ENCODE measurements at regions not wholly inside any gene's neighbourhood (a gene's known extent, or its start where the extent isn't known, plus 50 kb on each side); places are given as distances from the start of the nearest gene placed in this dataset.

DNA sequence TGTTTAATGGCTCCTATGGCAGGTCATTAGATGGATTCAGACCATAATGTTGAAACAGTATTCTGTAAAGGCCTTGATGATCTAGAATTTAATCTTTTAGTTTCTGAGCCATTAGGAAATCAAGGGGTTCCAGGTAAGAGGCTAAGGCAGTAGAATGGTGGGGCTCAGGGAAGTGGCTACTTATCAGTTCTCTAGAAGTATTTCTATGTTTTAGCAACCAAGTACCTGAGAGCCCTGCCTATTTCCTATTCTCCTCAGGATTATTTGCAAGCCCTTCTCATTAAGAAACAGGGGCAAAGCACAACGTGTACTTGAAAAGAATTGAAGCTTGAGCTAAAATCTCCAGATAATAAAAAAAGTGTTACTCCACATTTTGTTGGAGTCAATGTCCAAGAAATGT is 646.5 kb downstream of the RNF144B start:
- Histone ChIP-seq H3K4me1 (ENCODE audit: control insufficient read depth in 1 of 2, insufficient read depth in 2 of 2, low read depth in 1 of 2, low read length in 1 of 2) (no peaks in the 10 kb centered on the region), H3K27me3 (ENCODE audit: insufficient read depth) (no peaks in the 10 kb centered on the region), H2AFZ (ENCODE audit: low read depth) (no peak overlapping the region), H3K27ac (ENCODE audit: low read depth in 2 of 2, low read length in 1 of 2) (no peak overlapping the region), H3K9me3 (no peaks in the 10 kb centered on the region), H3K9me2 (no peaks in the 10 kb centered on the region), H3K36me3 (replicated peaks in 1 of 2; ENCODE audit: control insufficient read depth in 1 of 2, insufficient read depth in 2 of 2, low read length in 1 of 2) (no peaks in the 10 kb centered on the region), H3K79me2 (ENCODE audit: insufficient read depth) (no peaks in the 10 kb centered on the region), H3K9ac (no peak overlapping the region), H3K4me2 (no peak overlapping the region), H3K4me3 (ENCODE audit: low read depth in 2 of 2, low read length in 1 of 2) (no peak overlapping the region), H3F3A (replicated peaks; ENCODE audit: insufficient read depth) (no peaks in the 10 kb centered on the region), H4K20me1 (ENCODE audit: insufficient read depth) (no peaks in the 10 kb centered on the region)
- DNase-seq = no peak
- WGBS (ENCODE audit: low lambda C conversion rate) = 0% methylated on average over 1 of the region's 1 CpG
- TF ChIP-seq, protein P1, sequence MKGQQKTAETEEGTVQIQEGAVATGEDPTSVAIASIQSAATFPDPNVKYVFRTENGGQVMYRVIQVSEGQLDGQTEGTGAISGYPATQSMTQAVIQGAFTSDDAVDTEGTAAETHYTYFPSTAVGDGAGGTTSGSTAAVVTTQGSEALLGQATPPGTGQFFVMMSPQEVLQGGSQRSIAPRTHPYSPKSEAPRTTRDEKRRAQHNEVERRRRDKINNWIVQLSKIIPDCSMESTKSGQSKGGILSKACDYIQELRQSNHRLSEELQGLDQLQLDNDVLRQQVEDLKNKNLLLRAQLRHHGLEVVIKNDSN (IDR thresholded peaks at IDR 0.05; ENCODE audit: borderline replicate concordance, low read depth) = no peak
- TF ChIP-seq, protein P2, sequence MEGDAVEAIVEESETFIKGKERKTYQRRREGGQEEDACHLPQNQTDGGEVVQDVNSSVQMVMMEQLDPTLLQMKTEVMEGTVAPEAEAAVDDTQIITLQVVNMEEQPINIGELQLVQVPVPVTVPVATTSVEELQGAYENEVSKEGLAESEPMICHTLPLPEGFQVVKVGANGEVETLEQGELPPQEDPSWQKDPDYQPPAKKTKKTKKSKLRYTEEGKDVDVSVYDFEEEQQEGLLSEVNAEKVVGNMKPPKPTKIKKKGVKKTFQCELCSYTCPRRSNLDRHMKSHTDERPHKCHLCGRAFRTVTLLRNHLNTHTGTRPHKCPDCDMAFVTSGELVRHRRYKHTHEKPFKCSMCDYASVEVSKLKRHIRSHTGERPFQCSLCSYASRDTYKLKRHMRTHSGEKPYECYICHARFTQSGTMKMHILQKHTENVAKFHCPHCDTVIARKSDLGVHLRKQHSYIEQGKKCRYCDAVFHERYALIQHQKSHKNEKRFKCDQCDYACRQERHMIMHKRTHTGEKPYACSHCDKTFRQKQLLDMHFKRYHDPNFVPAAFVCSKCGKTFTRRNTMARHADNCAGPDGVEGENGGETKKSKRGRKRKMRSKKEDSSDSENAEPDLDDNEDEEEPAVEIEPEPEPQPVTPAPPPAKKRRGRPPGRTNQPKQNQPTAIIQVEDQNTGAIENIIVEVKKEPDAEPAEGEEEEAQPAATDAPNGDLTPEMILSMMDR (IDR thresholded peaks at IDR 0.05) = no peak
- TF ChIP-seq JUND (IDR thresholded peaks at IDR 0.05) = no peak
- TF ChIP-seq TEAD4 (IDR thresholded peaks at IDR 0.05; ENCODE audit: borderline replicate concordance, insufficient read depth) = no peak
- no peak for TF ChIP-seq EP300 (IDR thresholded peaks at IDR 0.05; ENCODE audit: borderline replicate concordance in 1 of 2, low read depth in 1 of 2, low read length in 1 of 2)
- TF ChIP-seq FOXM1 (IDR thresholded peaks at IDR 0.05; ENCODE audit: low read depth) = no peak
- TF ChIP-seq, protein P3, sequence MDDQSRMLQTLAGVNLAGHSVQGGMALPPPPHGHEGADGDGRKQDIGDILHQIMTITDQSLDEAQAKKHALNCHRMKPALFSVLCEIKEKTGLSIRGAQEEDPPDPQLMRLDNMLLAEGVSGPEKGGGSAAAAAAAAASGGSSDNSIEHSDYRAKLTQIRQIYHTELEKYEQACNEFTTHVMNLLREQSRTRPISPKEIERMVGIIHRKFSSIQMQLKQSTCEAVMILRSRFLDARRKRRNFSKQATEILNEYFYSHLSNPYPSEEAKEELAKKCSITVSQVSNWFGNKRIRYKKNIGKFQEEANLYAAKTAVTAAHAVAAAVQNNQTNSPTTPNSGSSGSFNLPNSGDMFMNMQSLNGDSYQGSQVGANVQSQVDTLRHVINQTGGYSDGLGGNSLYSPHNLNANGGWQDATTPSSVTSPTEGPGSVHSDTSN (IDR thresholded peaks at IDR 0.05) = no peak
- TF ChIP-seq SMC3 (IDR thresholded peaks at IDR 0.05; ENCODE audit: low read depth, low read length) = no peak
- ChIA-PET CTCF (no interaction called here), POLR2A (no interaction called here)

DNA sequence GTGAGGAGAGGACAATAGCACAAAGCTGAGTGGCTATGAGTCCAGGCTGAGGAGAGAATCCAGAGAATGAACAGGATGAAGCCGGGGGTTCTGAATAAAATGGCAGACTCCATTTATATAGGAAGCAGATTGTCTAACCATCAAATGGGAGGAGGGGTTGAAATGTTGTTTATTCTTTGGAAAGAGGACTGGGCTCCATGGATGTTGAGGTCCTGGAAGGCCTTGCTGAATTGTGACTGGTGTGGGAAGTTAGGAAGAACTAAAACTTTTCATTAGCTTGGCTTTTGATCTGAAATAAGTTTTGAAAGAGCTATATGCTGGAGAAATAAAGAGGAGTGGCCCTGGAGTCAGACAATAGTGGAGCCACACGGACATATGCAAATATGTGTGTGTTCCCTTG is 647.8 kb downstream of the RNF144B start:
- Histone ChIP-seq H4K20me1 (ENCODE audit: insufficient read depth) (no peaks in the 10 kb centered on the region), H3K9me2 (no peaks in the 10 kb centered on the region), H3K9me3 (no peaks in the 10 kb centered on the region), H3K4me1 (ENCODE audit: control insufficient read depth in 1 of 2, insufficient read depth in 2 of 2, low read depth in 1 of 2, low read length in 1 of 2) (no peaks in the 10 kb centered on the region), H3K36me3 (replicated peaks in 1 of 2; ENCODE audit: control insufficient read depth in 1 of 2, insufficient read depth in 2 of 2, low read length in 1 of 2) (no peaks in the 10 kb centered on the region), H2AFZ (ENCODE audit: low read depth) (no peak overlapping the region), H3K27ac (ENCODE audit: low read depth in 2 of 2, low read length in 1 of 2) (no peak overlapping the region), H3F3A (replicated peaks; ENCODE audit: insufficient read depth) (no peaks in the 10 kb centered on the region), H3K4me3 (ENCODE audit: low read depth in 2 of 2, low read length in 1 of 2) (no peak overlapping the region), H3K27me3 (ENCODE audit: insufficient read depth) (no peaks in the 10 kb centered on the region), H3K9ac (no peak overlapping the region), H3K79me2 (ENCODE audit: insufficient read depth) (no peaks in the 10 kb centered on the region), H3K4me2 (no peak overlapping the region)
- ChIA-PET CTCF (interaction anchor here (1.1 kb wide), 1 partner anchor 10 kb away, joined by 3 read pairs; no protein-coding TSS in a partner anchor), POLR2A (no interaction called here)
- no peak for DNase-seq
- 6% methylated on average over 2 of the region's 2 CpGs for WGBS (ENCODE audit: low lambda C conversion rate)
- TF ChIP-seq, protein P1 (IDR thresholded peaks at IDR 0.05; ENCODE audit: borderline replicate concordance, low read depth) = no peak
- TF ChIP-seq ELF1 (IDR thresholded peaks at IDR 0.05) = no peak
- TF ChIP-seq FOXJ3 (CRISPR knock-in tag; IDR thresholded peaks at IDR 0.05) = no peak
- TF ChIP-seq TCF12 (IDR thresholded peaks at IDR 0.05) = no peak
- no peak for TF ChIP-seq NRF1 (IDR thresholded peaks at IDR 0.05; ENCODE audit: low read depth, low read length)
- no peak for TF ChIP-seq SIN3A (IDR thresholded peaks at IDR 0.05; ENCODE audit: borderline replicate concordance, low read depth, low read length)
- TF ChIP-seq FOSL2 (IDR thresholded peaks at IDR 0.05; ENCODE audit: borderline replicate concordance, low read depth) = no peak
